Osteoblast (primary cell): ENCODE measurements at regions not wholly inside any gene's neighbourhood (a gene's known extent, or its start where the extent isn't known, plus 50 kb on each side); places are given as distances from the start of the nearest gene placed in this dataset.

Source experiments
- DNase-seq: peaks from one replicate; pipeline ENCODE4 v3.0.0; 2011; ENCODE audit warnings: low spot score, mixed read lengths; ENCODE audit not compliant: insufficient read length; ENCODE audit errors: missing footprints
- H2AFZ ChIP-seq: 2 replicates; pipeline ENCODE4 v1.6.0; 2011; ENCODE audit warnings: mild to moderate bottlenecking, low read length
- H3K27ac ChIP-seq: 2 replicates; pipeline ENCODE4 v1.5.1; 2011; ENCODE audit warnings: mild to moderate bottlenecking, low read depth, low read length, moderate library complexity
- H3K27me3 ChIP-seq: 2 replicates; pipeline ENCODE4 v1.6.0; 2012; ENCODE audit warnings: mild to moderate bottlenecking, control low read depth, inconsistent platforms, low read length, moderate library complexity; ENCODE audit not compliant: insufficient read depth
- H3K36me3 ChIP-seq: 2 replicates; pipeline ENCODE4 v1.5.1; 2011; ENCODE audit warnings: mild to moderate bottlenecking, low read length, control low read depth, moderate library complexity; ENCODE audit not compliant: insufficient read depth
- H3K4me1 ChIP-seq: 2 replicates; pipeline ENCODE4 v1.5.1; 2011; ENCODE audit warnings: mild to moderate bottlenecking, low read length, control low read depth, moderate library complexity; ENCODE audit not compliant: insufficient read depth
- H3K4me2 ChIP-seq: 2 replicates; pipeline ENCODE4 v1.6.0; 2011; ENCODE audit warnings: mild to moderate bottlenecking, low read length; ENCODE audit not compliant: insufficient read depth
- H3K4me3 ChIP-seq: fragments of 200-600 bp; sonication (generic); 3 replicates; pipeline ENCODE4 v1.5.1; 2012; ENCODE audit warnings: mild to moderate bottlenecking, low read length, inconsistent platforms; ENCODE audit not compliant: insufficient read depth
- H3K79me2 ChIP-seq: 2 replicates; pipeline ENCODE4 v1.6.0; 2012; ENCODE audit warnings: mild to moderate bottlenecking, low read length, control low read depth, inconsistent platforms; ENCODE audit not compliant: insufficient read depth
- H3K9me3 ChIP-seq: 2 replicates; pipeline ENCODE4 v1.5.1; 2011; ENCODE audit warnings: low read depth, low read length, control low read depth
- H4K20me1 ChIP-seq: 2 replicates; pipeline ENCODE4 v1.6.0; 2012; ENCODE audit warnings: mild to moderate bottlenecking, low read length, control low read depth; ENCODE audit not compliant: insufficient read depth
- CTCF ChIP-seq: IDR thresholded peaks from 2 replicates; pipeline ENCODE4 v1.5.1; 2011; ENCODE audit warnings: mild to moderate bottlenecking, low read depth, low read length, moderate library complexity; ENCODE audit errors: extremely low read depth

GRCh38 chr6:22041797-22042480 lies 254.9 kb downstream of the PRL start:
- no peaks in the 10 kb centered on the region for H3K36me3 ChIP-seq
- no peak for TF ChIP-seq CTCF
- peak overlapping the region; percentile 62 for H3K27ac ChIP-seq
- H2AFZ ChIP-seq = no peak overlapping the region
- H3K4me3 ChIP-seq = no peak overlapping the region
- H3K4me2 ChIP-seq = no peak overlapping the region
- no peaks in the 10 kb centered on the region for H3K27me3 ChIP-seq
- DNase-seq = no peak
- H3K79me2 ChIP-seq = no peaks in the 10 kb centered on the region
- peaks cover 19% of the 10 kb centered on the region for H3K4me1 ChIP-seq
- H4K20me1 ChIP-seq = no peaks in the 10 kb centered on the region
- H3K9me3 ChIP-seq = no peaks in the 10 kb centered on the region

- Histone ChIP-seq H3K4me1 (peaks cover 19% of the 10 kb centered on the region), H4K20me1 (no peaks in the 10 kb centered on the region), H3K9me3 (no peaks in the 10 kb centered on the region), H3K27me3 (no peaks in the 10 kb centered on the region), H3K4me2 (peak overlapping the region; percentile 37), H3K27ac (peak overlapping the region; percentile 62), H3K4me3 (no peak overlapping the region), H3K79me2 (no peaks in the 10 kb centered on the region), H3K36me3 (no peaks in the 10 kb centered on the region), H2AFZ (peak overlapping the region; percentile 84)
- TF ChIP-seq CTCF = no peak
- no peak for DNase-seq
Observed at GRCh38 chr6:22042706-22043105, 254.1 kb downstream of the PRL start.

DNA sequence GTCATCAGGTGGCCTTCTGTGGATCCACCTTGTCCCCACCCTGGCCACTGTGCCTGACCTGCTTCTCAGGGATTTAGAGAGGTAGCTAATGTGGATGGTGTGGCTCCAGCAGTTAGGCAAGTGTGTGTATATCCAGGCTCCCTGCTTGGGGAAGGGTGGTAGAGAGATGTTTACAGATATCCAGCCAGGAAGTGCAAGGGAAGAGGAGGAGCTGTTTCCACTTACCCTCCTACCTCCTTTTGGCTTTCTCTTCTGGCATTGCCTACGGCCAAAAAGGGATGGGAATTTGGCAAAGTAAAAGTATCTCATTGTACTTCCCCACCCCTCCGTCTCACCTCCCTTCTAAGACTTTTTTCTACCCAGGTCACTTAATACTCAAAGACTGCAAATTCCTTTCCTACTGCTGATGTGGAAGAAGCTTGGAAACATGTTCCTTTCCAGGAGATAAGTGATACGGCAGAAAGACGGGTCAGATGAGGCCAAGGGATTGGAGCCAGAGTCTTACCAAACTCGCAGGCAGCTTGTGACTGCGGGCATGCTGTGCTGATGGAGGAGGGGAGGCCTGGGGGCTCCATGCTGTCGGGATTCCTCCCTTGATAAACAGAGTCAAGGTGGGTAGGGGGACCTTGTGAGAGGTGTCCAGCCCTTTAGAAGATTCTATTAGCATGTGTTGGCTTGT lies 253.4 kb downstream of the PRL start:
- DNase-seq = no peak
- Histone ChIP-seq H3K27ac (peak overlapping the region; percentile 62), H2AFZ (peak overlapping the region; percentile 84), H3K79me2 (no peaks in the 10 kb centered on the region), H3K4me2 (peak overlapping the region; percentile 47), H4K20me1 (no peaks in the 10 kb centered on the region), H3K27me3 (no peaks in the 10 kb centered on the region), H3K4me3 (peak overlapping the region; percentile 50), H3K36me3 (no peaks in the 10 kb centered on the region), H3K4me1 (peaks cover 19% of the 10 kb centered on the region), H3K9me3 (no peaks in the 10 kb centered on the region)
- no peak for TF ChIP-seq CTCF

- no peak for DNase-seq
- Histone ChIP-seq H2AFZ (no peak overlapping the region), H3K4me3 (no peak overlapping the region), H3K9me3 (no peaks in the 10 kb centered on the region), H3K27me3 (no peaks in the 10 kb centered on the region), H3K4me2 (no peak overlapping the region), H4K20me1 (no peaks in the 10 kb centered on the region), H3K79me2 (no peaks in the 10 kb centered on the region), H3K36me3 (no peaks in the 10 kb centered on the region), H3K27ac (no peak overlapping the region), H3K4me1 (peaks cover 19% of the 10 kb centered on the region)
- no peak for TF ChIP-seq CTCF
Observed at GRCh38 chr6:22045261-22045912, 251.4 kb downstream of the PRL start.
